HG03108 (cell line): ENCODE measurements at regions not wholly inside any gene's neighbourhood (a gene's known extent, or its start where the extent isn't known, plus 50 kb on each side); places are given as distances from the start of the nearest gene placed in this dataset.
"Not testable (repeated sequence)": the region's sequence is repeated elsewhere in the genome, so short reads cannot be mapped to it uniquely, and the experiment has no call there.

ENCODE experiments used
- ATAC-seq: cut with Tn5 transposase; IDR thresholded peaks from one replicate; pipeline ENCODE4 v1.9.1; 2021; ENCODE audit warnings: moderate library complexity; ENCODE audit not compliant: unreplicated experiment

GRCh38 chr4:148883891-148884290 is 441.7 kb upstream of the NR3C2 start:
- no peak for ATAC-seq

- no peak for ATAC-seq
Observed at GRCh38 chr4:148883435-148883834, 441.2 kb upstream of the NR3C2 start.

DNA sequence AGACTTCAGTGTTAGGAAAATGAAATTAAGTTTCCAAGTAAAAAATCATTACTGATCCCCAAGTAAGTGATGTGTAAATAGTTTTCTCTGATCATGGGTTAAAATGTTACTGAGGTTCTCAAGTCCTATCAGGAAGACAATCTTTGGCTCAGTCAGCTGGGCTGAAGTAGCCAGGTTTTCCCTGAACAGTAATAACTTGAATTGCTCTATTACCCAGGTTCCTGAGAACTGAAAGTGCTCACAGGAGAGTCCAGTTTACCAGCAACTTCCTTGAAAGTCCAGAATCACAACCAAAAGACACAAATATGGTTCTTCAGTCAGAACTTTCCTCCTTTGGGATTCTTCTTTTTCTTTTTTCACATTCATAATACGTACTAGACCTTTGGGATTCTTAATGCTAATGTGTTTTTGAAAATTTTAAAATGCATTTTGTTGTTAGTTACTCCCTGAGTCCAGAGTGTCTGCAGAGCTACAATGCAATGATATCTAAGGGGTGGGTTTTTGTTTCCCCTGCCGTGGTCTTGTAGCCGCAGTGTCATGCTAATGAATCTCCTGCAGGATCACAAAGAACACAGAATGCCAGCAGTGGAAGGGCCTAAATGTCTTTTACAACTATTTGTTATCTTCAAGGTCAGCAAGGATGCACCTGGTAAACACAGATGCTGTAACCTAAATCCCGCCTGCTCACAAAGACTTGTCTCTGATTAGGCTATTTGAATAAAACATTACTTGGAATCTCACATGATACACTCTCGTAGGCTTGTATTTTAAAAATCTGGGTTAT is 439.8 kb upstream of the NR3C2 start:
- no peak for ATAC-seq

- ATAC-seq: no peak
Observed at GRCh38 chr4:148874331-148874730, 432.1 kb upstream of the NR3C2 start.

- ATAC-seq: no peak
Observed at GRCh38 chr4:148868191-148868590, 426.0 kb upstream of the NR3C2 start.

- no peak for ATAC-seq
Observed at GRCh38 chr4:148866666-148867065, 424.5 kb upstream of the NR3C2 start.

DNA sequence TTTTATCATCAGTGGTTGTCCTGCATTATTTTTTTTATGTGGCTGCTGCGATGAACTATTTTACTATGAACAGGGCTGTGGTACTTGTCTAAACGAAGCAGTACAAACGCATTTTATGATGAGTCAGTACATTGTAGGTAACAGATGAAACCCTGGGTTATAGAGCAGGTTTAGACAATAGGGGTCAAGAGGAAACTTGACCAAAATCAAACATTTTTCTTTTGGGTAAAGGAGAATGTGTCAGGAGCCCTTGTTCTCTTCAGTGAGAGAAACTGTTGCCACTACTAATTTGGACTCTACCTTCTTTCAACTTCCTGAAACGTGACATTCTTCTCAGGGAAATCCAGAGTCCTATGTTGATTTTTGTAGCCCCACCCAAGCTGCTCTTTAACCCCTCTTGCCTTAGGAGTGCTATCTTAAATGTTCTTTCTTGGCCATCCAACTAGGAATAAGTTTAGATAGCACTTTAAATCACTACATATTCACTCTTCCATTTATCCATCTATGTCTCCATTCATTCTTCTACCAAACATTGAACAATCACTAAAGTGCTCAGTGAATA is 415.8 kb upstream of the NR3C2 start:
- ATAC-seq: no peak

- ATAC-seq: no peak
Observed at GRCh38 chr4:148857239-148857972, 415.2 kb upstream of the NR3C2 start.

GRCh38 chr4:148854203-148854602 is 412.0 kb upstream of the NR3C2 start:
- ATAC-seq: no peak

GRCh38 chr4:148852092-148852699 is 410.0 kb upstream of the NR3C2 start:
- no peak for ATAC-seq

GRCh38 chr4:148850257-148850995 is 408.2 kb upstream of the NR3C2 start:
- no peak for ATAC-seq

- ATAC-seq: no peak
Observed at GRCh38 chr4:148849581-148849980, 407.4 kb upstream of the NR3C2 start.

GRCh38 chr4:148847544-148848255 is 405.5 kb upstream of the NR3C2 start:
- ATAC-seq: no peak

GRCh38 chr4:148845609-148846008 is 403.4 kb upstream of the NR3C2 start:
- ATAC-seq: no peak

GRCh38 chr4:148843625-148844024 is 401.4 kb upstream of the NR3C2 start:
- no peak for ATAC-seq

DNA sequence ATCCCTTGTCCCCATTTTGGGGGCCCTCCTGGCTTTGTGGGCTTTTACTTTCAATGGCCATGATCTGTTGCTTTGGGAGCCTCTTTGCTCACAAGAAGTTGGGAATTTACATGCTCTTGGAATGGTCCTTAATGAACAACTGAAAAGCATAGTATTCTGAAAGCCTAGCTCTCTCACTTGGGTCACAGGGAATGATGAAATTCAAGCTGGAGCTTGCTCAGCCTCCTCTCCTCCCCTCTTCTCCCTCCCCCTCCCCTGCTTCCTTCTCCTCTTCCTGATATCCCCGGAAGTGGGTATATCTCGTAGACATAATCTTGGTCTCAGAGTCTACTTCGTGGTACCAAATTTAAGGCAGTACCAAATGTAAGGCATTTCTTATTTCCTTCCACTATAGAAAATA is 400.6 kb upstream of the NR3C2 start:
- ATAC-seq: no peak

- ATAC-seq: not testable (repeated sequence)
Observed at GRCh38 chr4:148837571-148837970, 395.4 kb upstream of the NR3C2 start.

GRCh38 chr4:148834804-148835631 is 392.8 kb upstream of the NR3C2 start:
- no peak for ATAC-seq

- no peak for ATAC-seq
Observed at GRCh38 chr4:148831945-148832344, 389.7 kb upstream of the NR3C2 start.
